Brain microvascular endothelial cell (primary cell): ENCODE measurements at regions not wholly inside any gene's neighbourhood (a gene's known extent, or its start where the extent isn't known, plus 50 kb on each side); places are given as distances from the start of the nearest gene placed in this dataset.

Experiments
- DNase-seq: peaks from one replicate; pipeline ENCODE4 v3.0.0-alpha.2; 2020
- H3K27ac ChIP-seq: fragments of 250-450 bp; sonication (Bioruptor Pico); 2 replicates; pipeline ENCODE4 v1.5.1; 2020; ENCODE audit warnings: mild to moderate bottlenecking, moderate library complexity
- H3K27me3 ChIP-seq: fragments of 250-450 bp; sonication (Bioruptor Pico); replicated peaks from 2 replicates; pipeline ENCODE4 v1.5.1; 2020; ENCODE audit warnings: mild to moderate bottlenecking
- H3K36me3 ChIP-seq: fragments of 250-450 bp; sonication (Bioruptor Pico); replicated peaks from 2 replicates; pipeline ENCODE4 v1.5.1; 2020; ENCODE audit warnings: mild to moderate bottlenecking
- H3K4me3 ChIP-seq: 2 replicates; pipeline ENCODE4 v1.5.1; 2011; ENCODE audit warnings: low read depth, mild to moderate bottlenecking, control low read depth, low read length, moderate library complexity
- CTCF ChIP-seq: IDR thresholded peaks from 2 replicates; pipeline ENCODE4 v1.5.1; 2011; ENCODE audit warnings: low read depth, mild to moderate bottlenecking, moderate library complexity, low read length, control low read depth, inconsistent platforms; ENCODE audit errors: missing control alignments
- in situ Hi-C: cut with HindIII; loops from 2 replicates; pipeline ENCODE4 v1.10.0; 2017; ENCODE audit warnings: low sequenced_read_pairs, low pct_ligation_motif_present

GRCh38 chr18:7321831-7322230 lies 90.9 kb downstream of the LRRC30 start:
- no peak for DNase-seq
- Histone ChIP-seq H3K27me3 (no peaks in the 10 kb centered on the region), H3K36me3 (no peaks in the 10 kb centered on the region), H3K27ac (no peak overlapping the region), H3K4me3 (no peak overlapping the region)
- in situ Hi-C loops: no loop called here
- TF ChIP-seq CTCF: no peak

- no peak for TF ChIP-seq CTCF
- no peak for DNase-seq
- no peaks in the 10 kb centered on the region for H3K27me3 ChIP-seq
- H3K4me3 ChIP-seq: no peak overlapping the region
- in situ Hi-C loops: no loop called here
- no peak overlapping the region for H3K27ac ChIP-seq
- no peaks in the 10 kb centered on the region for H3K36me3 ChIP-seq
Measured at GRCh38 chr18:7322817-7323485, 92.1 kb downstream of the LRRC30 start.

GRCh38 chr18:7325126-7325430 lies 94.2 kb downstream of the LRRC30 start:
- H3K27me3 ChIP-seq: no peaks in the 10 kb centered on the region
- H3K4me3 ChIP-seq: no peak overlapping the region
- TF ChIP-seq CTCF: no peak
- H3K36me3 ChIP-seq: no peaks in the 10 kb centered on the region
- H3K27ac ChIP-seq: no peak overlapping the region
- in situ Hi-C loops: no loop called here
- no peak for DNase-seq

- TF ChIP-seq CTCF: no peak
- in situ Hi-C loops: no loop called here
- peak; percentile 5 for DNase-seq
- Histone ChIP-seq H3K27me3 (no peaks in the 10 kb centered on the region), H3K4me3 (no peak overlapping the region), H3K27ac (no peak overlapping the region), H3K36me3 (no peaks in the 10 kb centered on the region)
Measured at GRCh38 chr18:7329016-7329415, 98.1 kb downstream of the LRRC30 start.

- Histone ChIP-seq H3K27ac (no peak overlapping the region), H3K36me3 (no peaks in the 10 kb centered on the region), H3K27me3 (no peaks in the 10 kb centered on the region), H3K4me3 (no peak overlapping the region)
- no peak for DNase-seq
- in situ Hi-C loops: no loop called here
- TF ChIP-seq CTCF: no peak
Measured at GRCh38 chr18:7332452-7332851, 101.6 kb downstream of the LRRC30 start.

- TF ChIP-seq CTCF: no peak
- Histone ChIP-seq H3K27me3 (no peaks in the 10 kb centered on the region), H3K4me3 (no peak overlapping the region), H3K27ac (no peak overlapping the region), H3K36me3 (no peaks in the 10 kb centered on the region)
- in situ Hi-C loops: no loop called here
- DNase-seq: no peak
Measured at GRCh38 chr18:7333025-7333562, 102.2 kb downstream of the LRRC30 start.
